Testis (tissue), 2 donors: ENCODE measurements at regions not wholly inside any gene's neighbourhood (a gene's known extent, or its start where the extent isn't known, plus 50 kb on each side); places are given as distances from the start of the nearest gene placed in this dataset.

Source experiments
- DNase-seq: peaks from one replicate; pipeline ENCODE4 v3.0.0-alpha.2; 2019
- H3K27ac ChIP-seq, 2 donors: fragments of 200-600 bp; sonication (generic); one replicate each; pipeline ENCODE4 v1.5.1; 2019
- H3K27me3 ChIP-seq: fragments of 200-600 bp; sonication (generic); one replicate; pipeline ENCODE4 v1.5.1; 2019
- H3K36me3 ChIP-seq: fragments of 200-600 bp; sonication (generic); one replicate; pipeline ENCODE4 v1.5.1; 2017; ENCODE audit warnings: low read depth; ENCODE audit errors: missing control alignments
- H3K4me1 ChIP-seq: fragments of 200-600 bp; sonication (generic); one replicate; pipeline ENCODE4 v1.5.1; 2019
- H3K4me3 ChIP-seq, 2 donors: fragments of 200-600 bp; sonication (generic); one replicate each; pipeline ENCODE4 v1.5.1; 2017 to 2019
- H3K9me3 ChIP-seq: fragments of 200-600 bp; sonication (generic); one replicate; pipeline ENCODE4 v1.5.1; 2017
- POLR2A ChIP-seq: fragments of 450-650 bp; IDR thresholded peaks from one replicate; pipeline ENCODE4 v1.6.1; 2017; ENCODE audit warnings: antibody characterized with exemption, mild to moderate bottlenecking, moderate library complexity
- WGBS, 2 donors: methylation state at CpG; one replicate each; pipeline ENCODE4 v1.1.5; 2018; 5-methylcytosine and 5-hydroxymethylcytosine counted together
- intact Hi-C: fragments of 100-400 bp; cut with DNase I; formaldehyde crosslinking; loops from one replicate; pipeline ENCODE4 v1.15.1; 2023; ENCODE audit warnings: low total_unique reads
- TF ChIP-seq, protein P1 (sequence below), 3 experiments: fragments of 450-650 bp in 2 of 3; fragments of 200-600 bp in 1 of 3; sonication (generic) in 1 of 3; IDR thresholded peaks; one replicate each; pipeline ENCODE4 v1.5.1; 2016 to 2019; ENCODE audit warnings: antibody characterized with exemption in 3 of 3, mild to moderate bottlenecking in 2 of 3, moderate library complexity in 1 of 3

DNA sequence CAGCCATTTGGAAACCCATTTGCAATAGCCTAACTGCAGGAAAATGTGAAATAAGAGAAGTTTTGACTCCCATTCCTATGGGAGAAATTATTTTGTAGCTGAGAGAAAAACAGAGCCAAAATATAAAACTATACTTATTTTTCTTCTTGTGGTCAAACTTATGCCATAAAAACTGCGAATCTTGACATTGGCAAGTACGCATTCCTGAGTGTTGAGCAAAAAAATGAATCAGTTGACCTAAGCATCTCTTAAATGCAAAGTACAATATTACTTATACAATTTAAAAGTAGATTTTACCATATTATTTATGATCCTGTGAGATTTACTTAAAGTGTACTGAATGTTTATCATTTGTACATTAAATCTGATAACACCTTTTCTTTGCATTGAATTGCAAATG, 50.1 kb upstream of the CMC1 start:
- no peak overlapping the region for H3K4me3 ChIP-seq
- no peak for DNase-seq
- no peaks in the 10 kb centered on the region for H3K36me3 ChIP-seq
- no peaks in the 10 kb centered on the region for H3K4me1 ChIP-seq
- H3K9me3 ChIP-seq, result no peaks in the 10 kb centered on the region
- intact Hi-C loops, result no loop called here
- H3K27ac ChIP-seq, result no peak overlapping the region
- no peak for TF ChIP-seq POLR2A
- TF ChIP-seq, protein P1, sequence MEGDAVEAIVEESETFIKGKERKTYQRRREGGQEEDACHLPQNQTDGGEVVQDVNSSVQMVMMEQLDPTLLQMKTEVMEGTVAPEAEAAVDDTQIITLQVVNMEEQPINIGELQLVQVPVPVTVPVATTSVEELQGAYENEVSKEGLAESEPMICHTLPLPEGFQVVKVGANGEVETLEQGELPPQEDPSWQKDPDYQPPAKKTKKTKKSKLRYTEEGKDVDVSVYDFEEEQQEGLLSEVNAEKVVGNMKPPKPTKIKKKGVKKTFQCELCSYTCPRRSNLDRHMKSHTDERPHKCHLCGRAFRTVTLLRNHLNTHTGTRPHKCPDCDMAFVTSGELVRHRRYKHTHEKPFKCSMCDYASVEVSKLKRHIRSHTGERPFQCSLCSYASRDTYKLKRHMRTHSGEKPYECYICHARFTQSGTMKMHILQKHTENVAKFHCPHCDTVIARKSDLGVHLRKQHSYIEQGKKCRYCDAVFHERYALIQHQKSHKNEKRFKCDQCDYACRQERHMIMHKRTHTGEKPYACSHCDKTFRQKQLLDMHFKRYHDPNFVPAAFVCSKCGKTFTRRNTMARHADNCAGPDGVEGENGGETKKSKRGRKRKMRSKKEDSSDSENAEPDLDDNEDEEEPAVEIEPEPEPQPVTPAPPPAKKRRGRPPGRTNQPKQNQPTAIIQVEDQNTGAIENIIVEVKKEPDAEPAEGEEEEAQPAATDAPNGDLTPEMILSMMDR (IDR thresholded peaks at IDR 0.05), result no peak
- 94% methylated on average over 2 of the region's 2 CpGs for WGBS, 2 donors
- no peaks in the 10 kb centered on the region for H3K27me3 ChIP-seq
